A673 (cell line): ENCODE measurements at regions not wholly inside any gene's neighbourhood (a gene's known extent, or its start where the extent isn't known, plus 50 kb on each side); places are given as distances from the start of the nearest gene placed in this dataset.

Source experiments
- BruUV-seq: library from RNA; stranded (reverse); fragments of 400-500 nt; replicated peaks from 2 replicates; lab custom pipeline; 2021; lab: Mats Ljungman, UMichigan
- CTCF ChIA-PET: fragments of 300-600 bp; sonication (Branson Sonifier 250); formaldehyde crosslinking; loops from one replicate; lab custom pipeline; 2022; ENCODE audit warnings: antibody characterized with exemption; lab: Charles Lee
- POLR2A ChIA-PET: fragments of 300-600 bp; sonication (Branson Sonifier 250); formaldehyde crosslinking; loops from one replicate; lab custom pipeline; 2022; ENCODE audit warnings: antibody characterized with exemption; ENCODE audit not compliant: low non-redundant PET; lab: Charles Lee
- DNase-seq: peaks from one replicate; pipeline ENCODE4 v3.0.0-alpha.2; 2015; ENCODE audit warnings: low spot score
- H3K27ac ChIP-seq: fragments of 200-600 bp; sonication (generic); 2 replicates; pipeline ENCODE4 v1.5.1; 2016; ENCODE audit warnings: mixed run types, low read depth, mild to moderate bottlenecking, mixed read lengths, antibody characterized with exemption, low read length; ENCODE audit not compliant: poor library complexity, severe bottlenecking
- H3K27me3 ChIP-seq: fragments of 200-600 bp; sonication (generic); replicated peaks from 2 replicates; pipeline ENCODE4 v1.6.1; 2017; ENCODE audit warnings: mixed run types, low read depth, mild to moderate bottlenecking, mixed read lengths, antibody characterized with exemption, low read length; ENCODE audit not compliant: insufficient read depth, poor library complexity
- H3K36me3 ChIP-seq: fragments of 200-600 bp; sonication (generic); 2 replicates; pipeline ENCODE4 v1.6.1; 2016; ENCODE audit warnings: mixed run types, mild to moderate bottlenecking, mixed read lengths, antibody characterized with exemption, low read length; ENCODE audit not compliant: insufficient read depth, poor library complexity, severe bottlenecking
- H3K4me1 ChIP-seq: fragments of 200-600 bp; sonication (generic); 2 replicates; pipeline ENCODE4 v1.6.1; 2017; ENCODE audit warnings: mixed run types, mild to moderate bottlenecking, mixed read lengths, antibody characterized with exemption, low read length; ENCODE audit not compliant: insufficient read depth, poor library complexity, severe bottlenecking
- H3K4me3 ChIP-seq: fragments of 200-600 bp; sonication (generic); 2 replicates; pipeline ENCODE4 v1.5.1; 2016; ENCODE audit warnings: low read depth, mixed run types, mild to moderate bottlenecking, mixed read lengths, low read length; ENCODE audit not compliant: poor library complexity, severe bottlenecking
- H3K9me3 ChIP-seq: fragments of 200-600 bp; sonication (generic); 2 replicates; pipeline ENCODE4 v1.6.1; 2016; ENCODE audit warnings: mixed run types, low read depth, mild to moderate bottlenecking, mixed read lengths, antibody characterized with exemption, low read length; ENCODE audit not compliant: poor library complexity, severe bottlenecking
- CTCF ChIP-seq: fragments of 300-800, 200-600 bp; sonication (generic); conservative IDR thresholded peaks from 2 replicates; pipeline ENCODE4 v1.5.1; 2017; ENCODE audit warnings: low read depth, mild to moderate bottlenecking, antibody characterized with exemption, low read length, moderate library complexity, mixed read lengths
- EZH2 ChIP-seq: fragments of 200-600 bp; sonication (generic); IDR thresholded peaks from 2 replicates; pipeline ENCODE4 v1.6.1; 2017; ENCODE audit warnings: borderline replicate concordance, low read depth, mild to moderate bottlenecking, mixed read lengths, antibody characterized with exemption, low read length; ENCODE audit not compliant: poor library complexity, severe bottlenecking
- intact Hi-C: fragments of 100-400 bp; cut with micrococcal nuclease; formaldehyde crosslinking; loops from one replicate; pipeline ENCODE4 v1.10.0; 2022; ENCODE audit not compliant: unreplicated experiment

- no peaks in the 10 kb centered on the region for H3K36me3 ChIP-seq
- intact Hi-C loops, result no loop called here
- H3K4me3 ChIP-seq, result no peak overlapping the region
- H3K27ac ChIP-seq, result no peak overlapping the region
- no TSS peak for BruUV-seq
- ChIA-PET CTCF (no interaction called here), POLR2A (no interaction called here)
- DNase-seq, result no peak
- TF ChIP-seq CTCF, result no peak
- TF ChIP-seq EZH2, result no peak
- H3K9me3 ChIP-seq, result no peaks in the 10 kb centered on the region
- H3K4me1 ChIP-seq, result no peaks in the 10 kb centered on the region
- H3K27me3 ChIP-seq, result no peaks in the 10 kb centered on the region
Measured at GRCh38 chr3:103601666-103602065, 1166.9 kb downstream of the ZPLD1 start.

- Histone ChIP-seq H3K36me3 (no peaks in the 10 kb centered on the region), H3K27me3 (no peaks in the 10 kb centered on the region), H3K4me1 (peaks cover 9% of the 10 kb centered on the region), H3K27ac (no peak overlapping the region), H3K9me3 (no peaks in the 10 kb centered on the region), H3K4me3 (no peak overlapping the region)
- intact Hi-C loops, result no loop called here
- ChIA-PET POLR2A (no interaction called here), CTCF (no interaction called here)
- no TSS peak for BruUV-seq
- DNase-seq, result peak; percentile 7
- TF ChIP-seq EZH2 (no peak), CTCF (no peak)
Measured at GRCh38 chr3:103609472-103609871, 1174.7 kb downstream of the ZPLD1 start.

GRCh38 chr3:103613397-103614156, 1178.8 kb downstream of the ZPLD1 start:
- H3K4me3 ChIP-seq, result no peak overlapping the region
- H3K27me3 ChIP-seq, result no peaks in the 10 kb centered on the region
- ChIA-PET CTCF (no interaction called here), POLR2A (no interaction called here)
- H3K36me3 ChIP-seq, result no peaks in the 10 kb centered on the region
- BruUV-seq, result no TSS peak
- no peak overlapping the region for H3K27ac ChIP-seq
- intact Hi-C loops, result no loop called here
- H3K4me1 ChIP-seq, result peaks cover 9% of the 10 kb centered on the region
- TF ChIP-seq EZH2, result no peak
- TF ChIP-seq CTCF, result no peak
- H3K9me3 ChIP-seq, result peaks cover under 1% of the 10 kb centered on the region
- no peak for DNase-seq
